CD4-positive, alpha-beta T cell treated with Interleukin-2 at 100 ng/mL for 4 hours (primary cell): ENCODE measurements at regions not wholly inside any gene's neighbourhood (a gene's known extent, or its start where the extent isn't known, plus 50 kb on each side); places are given as distances from the start of the nearest gene placed in this dataset.
"Not testable (repeated sequence)": the region's sequence is repeated elsewhere in the genome, so short reads cannot be mapped to it uniquely, and the experiment has no call there.

Experiments
- DNase-seq: peaks from one replicate; pipeline ENCODE4 v3.0.0-alpha.2; 2020; ENCODE audit warnings: low spot score

DNA sequence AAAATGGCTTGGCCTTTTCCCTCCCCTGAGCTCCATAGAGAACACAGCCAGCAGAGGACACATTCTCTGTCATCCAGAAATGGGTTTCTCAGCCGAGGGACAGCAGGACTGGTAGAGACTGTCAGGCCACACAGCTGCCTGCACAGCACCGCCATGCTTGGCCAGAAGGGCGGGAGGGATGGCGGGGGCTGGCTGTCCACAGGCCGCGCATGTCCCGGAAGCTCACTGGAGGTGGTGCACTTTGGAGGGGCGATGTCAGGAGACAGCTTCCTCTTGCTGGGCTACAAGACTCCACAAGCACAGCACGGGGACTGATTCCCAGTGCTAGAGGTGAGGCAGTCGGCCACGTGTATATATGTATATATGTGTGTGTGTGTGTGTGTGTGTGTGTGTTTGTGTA, 125.3 kb downstream of the GOLGA6L4 start:
- not testable (repeated sequence) for DNase-seq

GRCh38 chr15:84384421-84384820, 148.8 kb downstream of the GOLGA6L4 start:
- not testable (repeated sequence) for DNase-seq

GRCh38 chr15:84387086-84387485, 151.5 kb downstream of the GOLGA6L4 start:
- DNase-seq: no peak

- not testable (repeated sequence) for DNase-seq
Measured at GRCh38 chr15:84388201-84388600, 152.6 kb downstream of the GOLGA6L4 start.

- DNase-seq: not testable (repeated sequence)
Measured at GRCh38 chr15:84388638-84389037, 153.1 kb downstream of the GOLGA6L4 start.

DNA sequence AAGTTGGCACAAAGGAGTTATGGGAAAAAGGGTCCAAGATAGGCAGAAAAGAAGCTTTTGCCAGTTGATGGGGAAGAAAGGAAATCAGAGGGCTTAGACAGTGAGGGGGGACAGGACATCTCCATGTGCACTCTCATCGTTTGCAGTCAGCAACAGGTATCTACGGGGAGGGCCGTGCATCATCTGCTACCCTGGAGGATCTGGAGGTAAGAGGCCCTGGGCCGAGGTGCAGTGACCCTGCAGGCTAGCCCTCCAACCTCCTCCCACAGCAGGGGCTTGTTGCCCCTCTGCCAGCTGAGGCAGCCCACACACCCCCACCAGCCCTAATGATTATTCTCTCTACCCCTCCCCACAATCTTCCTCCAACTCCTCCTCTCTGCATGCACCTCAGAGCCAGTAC, 154.8 kb downstream of the GOLGA6L4 start:
- not testable (repeated sequence) for DNase-seq

- no peak for DNase-seq
Measured at GRCh38 chr15:84391191-84391590, 155.6 kb downstream of the GOLGA6L4 start.

- not testable (repeated sequence) for DNase-seq
Measured at GRCh38 chr15:84392020-84392419, 156.4 kb downstream of the GOLGA6L4 start.

DNA sequence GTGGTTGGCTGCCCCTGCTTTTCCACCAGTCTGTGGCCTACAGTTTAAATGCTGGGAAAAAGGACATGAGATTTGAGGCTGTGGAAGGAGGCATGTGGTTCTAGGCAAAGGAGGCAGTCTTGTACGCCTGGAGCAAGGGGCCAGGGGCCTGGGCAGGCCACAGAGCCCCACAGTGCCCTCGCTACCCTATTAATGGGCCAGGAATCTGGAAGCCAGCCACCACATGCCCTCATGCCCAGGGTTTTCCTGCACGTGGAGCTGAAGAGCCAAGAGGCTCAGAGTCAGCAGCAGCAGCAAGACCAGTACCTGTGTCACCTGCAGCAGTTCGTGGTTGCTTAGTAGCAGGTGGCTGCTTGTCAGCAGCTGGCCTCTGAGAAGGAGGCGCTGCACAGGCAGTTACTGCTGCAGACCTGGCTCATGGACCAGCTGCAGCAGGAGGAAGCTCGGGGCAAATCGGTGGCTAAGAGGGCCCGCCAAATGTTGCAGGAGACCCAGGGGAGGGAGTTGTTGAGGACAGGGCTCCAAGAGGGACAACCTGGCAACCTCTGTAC, 157.9 kb downstream of the GOLGA6L4 start:
- not testable (repeated sequence) for DNase-seq

DNA sequence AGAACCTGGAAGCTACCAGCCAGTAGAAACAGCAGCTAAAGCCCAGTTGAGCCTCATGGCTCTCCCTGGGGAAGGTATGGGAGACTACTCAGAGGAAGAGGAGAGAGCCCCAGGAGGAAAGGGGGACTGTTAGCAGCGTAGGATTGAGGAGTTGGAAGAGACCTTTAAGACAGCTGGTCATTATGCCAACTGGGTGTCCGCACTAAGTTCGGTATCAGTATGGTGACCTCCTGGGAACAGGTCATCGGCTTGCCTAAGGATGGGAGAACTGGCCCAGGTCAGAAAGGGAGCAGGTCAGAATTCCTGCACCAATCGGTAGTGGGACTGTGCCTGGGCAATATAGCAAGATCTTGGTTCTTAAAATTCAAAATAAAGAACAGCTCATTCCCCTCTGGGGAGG, 158.4 kb downstream of the GOLGA6L4 start:
- not testable (repeated sequence) for DNase-seq

DNA sequence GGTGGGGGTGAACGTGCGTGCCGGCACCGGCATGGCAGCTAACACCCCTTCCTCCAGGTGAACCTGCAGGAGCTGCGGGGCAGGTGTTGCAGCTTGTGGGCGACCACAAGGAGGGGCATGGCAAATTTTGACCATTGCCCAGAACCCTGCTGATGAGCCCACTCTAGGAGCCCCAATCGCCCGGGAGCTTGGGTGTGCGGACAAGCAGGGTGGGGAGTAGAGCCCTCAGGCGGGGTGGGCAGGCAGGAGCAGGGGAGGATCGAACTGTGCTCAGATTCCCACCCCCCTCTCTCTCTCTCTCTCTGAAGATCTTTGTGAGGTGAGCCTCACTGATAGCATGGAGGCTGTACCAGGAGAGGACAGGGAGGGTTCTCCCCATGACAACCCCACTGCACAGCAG, 159.8 kb downstream of the GOLGA6L4 start:
- DNase-seq: not testable (repeated sequence)

DNA sequence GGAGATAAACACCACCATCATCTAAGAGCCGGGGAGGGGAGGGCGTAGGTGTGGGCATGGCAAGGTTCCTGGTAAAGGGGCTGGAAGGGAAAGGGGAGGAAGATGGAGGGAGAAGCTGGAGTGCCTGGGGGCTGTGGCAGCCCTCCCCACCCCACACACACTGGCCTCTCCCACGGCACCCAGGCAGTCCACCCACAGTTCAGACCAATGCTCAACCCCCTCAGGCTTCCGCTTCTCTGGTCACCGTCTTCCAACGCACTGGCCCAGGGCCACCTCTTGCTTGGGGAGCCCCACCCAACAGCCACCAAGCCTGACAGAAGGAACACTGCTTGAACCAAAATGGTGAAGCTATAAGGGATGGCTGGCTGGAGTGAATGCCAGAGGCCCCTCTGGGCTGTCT, 160.3 kb downstream of the GOLGA6L4 start:
- DNase-seq: not testable (repeated sequence)

DNA sequence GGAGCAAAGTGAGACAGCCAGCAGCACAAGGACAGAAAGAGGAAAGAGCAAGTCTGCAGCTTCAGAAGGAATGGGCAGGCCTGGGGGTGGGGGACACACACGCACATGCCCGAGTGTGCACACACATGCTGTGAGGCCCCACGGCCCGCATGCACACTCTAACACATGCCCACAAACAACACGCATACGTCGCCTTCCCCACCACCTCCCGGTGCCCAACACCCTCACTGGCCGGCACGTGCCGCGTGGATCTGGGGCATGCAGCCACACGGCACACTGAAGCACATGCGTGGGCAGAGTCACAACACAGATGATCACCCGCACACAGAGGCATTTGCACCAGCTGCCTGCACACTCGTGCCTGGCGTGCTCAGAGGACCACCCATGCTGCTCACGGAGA, 161.5 kb downstream of the GOLGA6L4 start:
- not testable (repeated sequence) for DNase-seq

- DNase-seq: not testable (repeated sequence)
Measured at GRCh38 chr15:84398087-84398486, 162.5 kb downstream of the GOLGA6L4 start.

- DNase-seq: no peak
Measured at GRCh38 chr15:84398763-84399701, 163.5 kb downstream of the GOLGA6L4 start.

DNA sequence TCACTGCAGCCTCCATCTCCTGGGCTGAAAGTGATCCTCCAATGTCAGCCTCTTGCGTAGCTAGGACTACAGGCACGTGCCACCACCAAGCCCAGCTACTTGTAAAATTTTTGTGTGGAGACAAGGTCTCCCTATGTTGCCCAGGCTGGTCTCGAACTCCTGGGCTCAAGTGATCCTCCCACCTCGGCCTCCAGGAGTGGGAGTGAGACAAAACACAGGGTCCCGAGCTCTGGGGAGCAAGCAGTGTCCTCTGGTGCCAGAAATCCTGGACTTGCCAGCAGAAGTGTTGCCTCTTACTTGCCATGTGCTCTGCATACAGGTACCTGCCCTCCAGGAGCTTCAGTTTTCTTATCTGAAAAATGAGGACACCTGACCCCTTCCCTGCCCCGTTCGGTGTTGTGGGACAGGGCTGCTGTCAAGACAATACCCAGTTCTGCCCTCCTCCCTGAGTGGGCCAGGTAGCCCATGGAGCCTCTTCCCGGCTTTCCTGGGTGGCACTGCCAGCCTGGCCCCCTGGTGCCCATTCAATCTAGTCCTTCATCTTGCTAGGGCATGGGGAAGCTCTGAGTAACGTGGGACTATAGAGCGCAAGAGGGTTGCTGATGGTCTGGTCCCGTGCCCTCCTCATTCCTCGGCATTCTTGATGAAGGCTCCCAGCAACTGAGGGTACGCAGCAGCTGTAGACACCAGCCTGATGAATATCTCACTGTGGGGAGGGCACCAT, 164.6 kb downstream of the GOLGA6L4 start:
- DNase-seq: no peak

- no peak for DNase-seq
Measured at GRCh38 chr15:84400820-84401219, 165.2 kb downstream of the GOLGA6L4 start.

DNA sequence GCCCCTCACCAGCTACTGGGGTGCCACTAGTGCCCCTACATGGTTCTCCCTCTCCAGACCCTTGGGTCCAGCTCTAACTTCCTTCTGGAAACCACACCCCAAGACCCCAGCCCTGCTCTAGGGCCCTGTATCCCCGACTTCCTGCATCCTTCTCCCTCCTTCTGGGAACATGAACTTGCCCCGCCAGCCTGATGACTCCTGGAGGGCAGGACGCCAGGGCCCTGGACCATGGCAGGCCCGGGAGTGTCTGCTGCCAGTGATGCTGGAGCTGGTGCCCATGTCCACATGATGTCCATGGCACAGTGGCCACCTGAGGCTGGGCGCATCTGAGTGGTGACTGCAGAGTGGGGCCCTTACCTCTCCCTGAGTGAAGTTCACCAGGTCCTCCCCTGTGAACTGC, 165.9 kb downstream of the GOLGA6L4 start:
- not testable (repeated sequence) for DNase-seq

GRCh38 chr15:84401891-84402840, 166.6 kb downstream of the GOLGA6L4 start:
- DNase-seq: not testable (repeated sequence)

DNA sequence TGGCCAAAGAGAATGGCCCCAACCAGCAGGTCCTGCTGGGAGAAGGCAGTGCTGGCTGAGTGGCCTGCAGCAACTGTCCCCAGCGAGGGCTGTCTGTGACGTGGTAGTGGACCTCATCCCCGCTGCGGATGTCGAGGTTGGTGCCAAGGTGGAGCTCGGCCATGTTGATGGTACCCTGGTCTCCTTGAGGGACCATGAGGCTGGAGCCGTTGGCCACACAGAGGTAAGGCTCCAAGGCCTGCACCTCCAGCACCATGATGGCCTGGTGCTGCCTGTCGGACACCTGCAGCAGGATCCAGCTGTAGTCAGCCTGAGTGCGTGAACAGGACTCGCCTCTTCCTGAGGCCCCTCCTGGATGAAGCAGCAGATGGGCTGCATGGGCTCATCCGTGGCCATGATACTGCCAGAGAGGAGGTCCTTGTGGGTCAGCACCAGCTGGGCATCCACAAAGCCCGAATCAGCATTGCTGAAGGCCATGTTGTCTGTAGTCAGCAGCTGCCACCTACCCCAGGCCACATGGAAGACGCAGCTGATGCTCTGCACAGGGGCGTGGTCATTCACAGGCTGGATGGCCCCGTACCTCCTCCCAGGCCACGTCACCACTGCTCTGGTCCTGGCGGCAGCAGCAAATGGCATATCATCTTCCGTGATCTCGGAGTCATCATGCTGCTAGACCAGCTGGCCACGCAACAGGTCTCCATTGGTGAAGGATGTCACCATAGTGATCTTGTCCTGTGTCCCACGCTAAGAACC, 167.5 kb downstream of the GOLGA6L4 start:
- no peak for DNase-seq

GRCh38 chr15:84409357-84409756, 173.8 kb downstream of the GOLGA6L4 start:
- DNase-seq: not testable (repeated sequence)
